SK-N-MC (cell line): ENCODE measurements at regions not wholly inside any gene's neighbourhood (a gene's known extent, or its start where the extent isn't known, plus 50 kb on each side); places are given as distances from the start of the nearest gene placed in this dataset.

Source experiments
- EZH2 ChIP-seq: fragments of 200-600 bp; sonication (generic); IDR thresholded peaks from one replicate; pipeline ENCODE4 v1.6.1; 2017; ENCODE audit warnings: antibody characterized with exemption
- FOXP2 ChIP-seq: optimal IDR thresholded peaks from 2 replicates; pipeline ENCODE3; 2011; ENCODE audit warnings: mild to moderate bottlenecking, moderate library complexity; ENCODE audit not compliant: insufficient read depth; ENCODE audit errors: extremely low read length, control extremely low read depth

- no peak for TF ChIP-seq EZH2
- TF ChIP-seq FOXP2: no peak
Measured at GRCh38 chr5:33330992-33331391, 109.8 kb upstream of the TARS1 start.
